ENCODE measurements at regions not wholly inside any gene's neighbourhood (a gene's known extent, or its start where the extent isn't known, plus 50 kb on each side); places are given as distances from the start of the nearest gene placed in this dataset.
A peak's percentile ranks its signal among the peaks of the same experiment; 100 is the strongest.

- TF ChIP-seq MGA (IDR thresholded peaks at IDR 0.05) (peak; percentile 28; the same call in 1 of the 2 replicates), POLR2G (IDR thresholded peaks at IDR 0.05; ENCODE audit: low read depth, low read length) (no peak), ESRRB (CRISPR knock-in tag; IDR thresholded peaks at IDR 0.05; ENCODE audit: borderline replicate concordance) (no peak), EP300 (IDR thresholded peaks at IDR 0.05; ENCODE audit: low read length) (peak; percentile 97), ZNF3 (CRISPR knock-in tag; IDR thresholded peaks at IDR 0.05) (no peak), NFE2 (IDR thresholded peaks at IDR 0.05; ENCODE audit: low read depth) (peak; percentile 79), ELF4 (CRISPR knock-in tag; IDR thresholded peaks at IDR 0.05) (no peak), HMG20A (CRISPR knock-in tag; conservative IDR thresholded peaks at IDR 0.05) (no peak), PML (IDR thresholded peaks at IDR 0.05; ENCODE audit: low read length) (peak; percentile 58; the same call in 1 of the 2 replicates), GTF2F1 (IDR thresholded peaks at IDR 0.05; ENCODE audit: low read depth, low read length) (no peak), ZNF224 (CRISPR knock-in tag; IDR thresholded peaks at IDR 0.05) (no peak), NR4A1 (CRISPR knock-in tag; IDR thresholded peaks at IDR 0.05) (no peak), NR4A1 (tag; IDR thresholded peaks at IDR 0.05) (no peak), CBX1 (IDR thresholded peaks at IDR 0.05; ENCODE audit: low read depth) (no peak)
- TF ChIP-seq, protein P1, sequence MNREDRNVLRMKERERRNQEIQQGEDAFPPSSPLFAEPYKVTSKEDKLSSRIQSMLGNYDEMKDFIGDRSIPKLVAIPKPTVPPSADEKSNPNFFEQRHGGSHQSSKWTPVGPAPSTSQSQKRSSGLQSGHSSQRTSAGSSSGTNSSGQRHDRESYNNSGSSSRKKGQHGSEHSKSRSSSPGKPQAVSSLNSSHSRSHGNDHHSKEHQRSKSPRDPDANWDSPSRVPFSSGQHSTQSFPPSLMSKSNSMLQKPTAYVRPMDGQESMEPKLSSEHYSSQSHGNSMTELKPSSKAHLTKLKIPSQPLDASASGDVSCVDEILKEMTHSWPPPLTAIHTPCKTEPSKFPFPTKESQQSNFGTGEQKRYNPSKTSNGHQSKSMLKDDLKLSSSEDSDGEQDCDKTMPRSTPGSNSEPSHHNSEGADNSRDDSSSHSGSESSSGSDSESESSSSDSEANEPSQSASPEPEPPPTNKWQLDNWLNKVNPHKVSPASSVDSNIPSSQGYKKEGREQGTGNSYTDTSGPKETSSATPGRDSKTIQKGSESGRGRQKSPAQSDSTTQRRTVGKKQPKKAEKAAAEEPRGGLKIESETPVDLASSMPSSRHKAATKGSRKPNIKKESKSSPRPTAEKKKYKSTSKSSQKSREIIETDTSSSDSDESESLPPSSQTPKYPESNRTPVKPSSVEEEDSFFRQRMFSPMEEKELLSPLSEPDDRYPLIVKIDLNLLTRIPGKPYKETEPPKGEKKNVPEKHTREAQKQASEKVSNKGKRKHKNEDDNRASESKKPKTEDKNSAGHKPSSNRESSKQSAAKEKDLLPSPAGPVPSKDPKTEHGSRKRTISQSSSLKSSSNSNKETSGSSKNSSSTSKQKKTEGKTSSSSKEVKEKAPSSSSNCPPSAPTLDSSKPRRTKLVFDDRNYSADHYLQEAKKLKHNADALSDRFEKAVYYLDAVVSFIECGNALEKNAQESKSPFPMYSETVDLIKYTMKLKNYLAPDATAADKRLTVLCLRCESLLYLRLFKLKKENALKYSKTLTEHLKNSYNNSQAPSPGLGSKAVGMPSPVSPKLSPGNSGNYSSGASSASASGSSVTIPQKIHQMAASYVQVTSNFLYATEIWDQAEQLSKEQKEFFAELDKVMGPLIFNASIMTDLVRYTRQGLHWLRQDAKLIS (CRISPR knock-in tag; IDR thresholded peaks at IDR 0.05), result no peak
These were observed 92.5 kb upstream of the ADGRF1 start (continued) for GRCh38 chr6:47134476-47135189.
